ENCODE measurements at regions not wholly inside any gene's neighbourhood (a gene's known extent, or its start where the extent isn't known, plus 50 kb on each side); places are given as distances from the start of the nearest gene placed in this dataset.

DNA sequence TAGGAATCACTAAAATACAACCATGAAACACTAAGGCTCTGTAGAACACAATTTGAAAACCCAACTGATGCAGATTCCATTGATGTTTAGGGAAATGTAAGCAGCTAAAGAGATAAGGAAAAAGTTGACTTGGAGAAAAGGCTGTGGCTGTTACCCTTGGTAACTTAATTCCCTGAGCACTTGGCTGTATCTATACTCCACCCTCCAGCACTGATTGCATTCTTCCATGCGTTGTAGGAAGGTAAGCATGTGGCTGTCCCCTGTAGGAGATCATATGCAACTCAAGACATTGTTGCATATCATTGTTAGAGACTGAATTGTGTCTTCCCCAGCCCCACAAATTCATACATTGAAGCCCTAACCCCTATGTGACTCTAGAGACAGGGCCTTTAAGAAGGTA, 184.5 kb downstream of the CEMIP2 start:
- no peak for ATAC-seq
- H3K4me3 ChIP-seq, result no peak overlapping the region
- no peak for DNase-seq
- no peaks in the 10 kb centered on the region for H3K4me1 ChIP-seq
- no peak overlapping the region for H3K27ac ChIP-seq
- intact Hi-C loops (cut with DNase I), result loop anchor here in 1 of 10 donors (2.0 kb wide), 1 partner anchor 31 kb away; no protein-coding TSS in a partner anchor
- H3K27me3 ChIP-seq, result no peaks in the 10 kb centered on the region
- TF ChIP-seq, protein P1, sequence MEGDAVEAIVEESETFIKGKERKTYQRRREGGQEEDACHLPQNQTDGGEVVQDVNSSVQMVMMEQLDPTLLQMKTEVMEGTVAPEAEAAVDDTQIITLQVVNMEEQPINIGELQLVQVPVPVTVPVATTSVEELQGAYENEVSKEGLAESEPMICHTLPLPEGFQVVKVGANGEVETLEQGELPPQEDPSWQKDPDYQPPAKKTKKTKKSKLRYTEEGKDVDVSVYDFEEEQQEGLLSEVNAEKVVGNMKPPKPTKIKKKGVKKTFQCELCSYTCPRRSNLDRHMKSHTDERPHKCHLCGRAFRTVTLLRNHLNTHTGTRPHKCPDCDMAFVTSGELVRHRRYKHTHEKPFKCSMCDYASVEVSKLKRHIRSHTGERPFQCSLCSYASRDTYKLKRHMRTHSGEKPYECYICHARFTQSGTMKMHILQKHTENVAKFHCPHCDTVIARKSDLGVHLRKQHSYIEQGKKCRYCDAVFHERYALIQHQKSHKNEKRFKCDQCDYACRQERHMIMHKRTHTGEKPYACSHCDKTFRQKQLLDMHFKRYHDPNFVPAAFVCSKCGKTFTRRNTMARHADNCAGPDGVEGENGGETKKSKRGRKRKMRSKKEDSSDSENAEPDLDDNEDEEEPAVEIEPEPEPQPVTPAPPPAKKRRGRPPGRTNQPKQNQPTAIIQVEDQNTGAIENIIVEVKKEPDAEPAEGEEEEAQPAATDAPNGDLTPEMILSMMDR (IDR thresholded peaks at IDR 0.05), result no peak
- H3K9me3 ChIP-seq, result no peaks in the 10 kb centered on the region
- no peaks in the 10 kb centered on the region for H3K36me3 ChIP-seq
- WGBS, 2 donors, result 29 to 30% methylated on average over 1 of the region's 1 CpG

DNA sequence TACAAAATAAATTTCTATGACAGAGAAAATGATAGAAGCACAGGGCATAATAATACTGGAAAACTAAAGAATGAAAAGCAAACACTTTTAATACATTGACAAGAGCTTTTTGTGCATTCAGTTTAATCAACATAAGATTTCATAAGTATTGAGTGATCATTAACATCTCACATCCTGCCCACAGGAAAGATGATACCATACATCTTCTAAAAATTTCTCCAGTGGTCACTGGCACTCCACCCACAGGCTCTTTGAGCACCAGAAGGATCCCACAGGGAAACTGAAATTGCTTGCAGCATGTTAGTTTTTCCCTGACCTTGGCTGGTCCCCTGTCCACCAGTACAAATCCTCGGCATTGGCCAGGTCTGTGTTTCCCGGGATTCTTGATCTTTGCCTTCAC, 186.0 kb downstream of the CEMIP2 start:
- Histone ChIP-seq H3K4me3 (no peak overlapping the region), H3K27me3 (no peaks in the 10 kb centered on the region), H3K9me3 (no peaks in the 10 kb centered on the region), H3K4me1 (no peaks in the 10 kb centered on the region), H3K36me3 (no peaks in the 10 kb centered on the region), H3K27ac (no peak overlapping the region)
- WGBS, 2 donors, result 53 to 55% methylated on average over 2 of the region's 2 CpGs
- intact Hi-C loops (cut with DNase I), result loop anchor here in 1 of 10 donors (2.0 kb wide), 1 partner anchor 32 kb away; no protein-coding TSS in a partner anchor
- no peak for DNase-seq
- TF ChIP-seq, protein P1 (IDR thresholded peaks at IDR 0.05), result no peak
- no peak for ATAC-seq

DNA sequence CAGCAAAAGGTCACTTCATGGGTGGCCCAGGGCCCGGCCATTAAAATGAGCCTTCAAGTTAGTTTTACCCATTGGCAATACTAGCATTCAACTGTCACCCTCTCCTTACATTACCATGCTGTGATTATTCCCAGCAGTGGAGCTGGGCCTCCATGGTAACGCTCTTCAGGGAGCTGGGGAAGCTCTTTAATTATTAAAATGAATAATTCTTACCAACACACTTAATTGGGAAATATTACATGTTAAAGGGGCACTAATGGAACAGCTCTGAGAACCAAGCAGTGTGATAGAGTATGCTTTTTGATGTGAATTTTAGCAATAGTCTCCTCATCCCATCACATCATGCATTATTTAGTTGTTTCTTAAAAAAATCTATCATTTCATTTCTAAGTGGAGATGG, 187.2 kb downstream of the CEMIP2 start:
- H3K4me1 ChIP-seq, result no peaks in the 10 kb centered on the region
- intact Hi-C loops (cut with DNase I), result no loop called here
- WGBS, 2 donors, result 87 to 94% methylated on average over 2 of the region's 2 CpGs
- no peak overlapping the region for H3K4me3 ChIP-seq
- H3K9me3 ChIP-seq, result no peaks in the 10 kb centered on the region
- H3K27me3 ChIP-seq, result no peaks in the 10 kb centered on the region
- no peaks in the 10 kb centered on the region for H3K36me3 ChIP-seq
- TF ChIP-seq, protein P1 (IDR thresholded peaks at IDR 0.05), result no peak
- no peak for ATAC-seq
- DNase-seq, result no peak
- H3K27ac ChIP-seq, result no peak overlapping the region

DNA sequence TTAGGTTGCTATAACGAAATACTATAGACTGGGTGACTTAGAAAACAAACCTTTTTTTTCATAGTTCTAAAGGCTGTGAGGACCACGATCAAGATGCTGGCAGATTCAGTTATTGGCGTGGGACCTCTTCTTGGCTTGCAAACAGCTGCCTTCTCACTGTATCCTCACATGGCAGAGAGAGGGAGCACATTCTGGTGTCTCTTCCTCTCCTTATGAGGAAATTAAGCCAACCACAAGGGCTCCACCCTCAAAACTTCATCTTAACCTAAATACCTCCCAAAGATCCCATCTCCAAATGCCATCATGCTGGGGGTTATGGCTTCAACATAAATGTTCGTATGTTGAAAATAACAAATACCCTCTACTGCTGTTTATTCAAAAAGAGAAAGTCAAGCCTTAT, 197.1 kb downstream of the CEMIP2 start:
- TF ChIP-seq, protein P1 (IDR thresholded peaks at IDR 0.05), result no peak
- Histone ChIP-seq H3K4me3 (no peak overlapping the region), H3K9me3 (no peaks in the 10 kb centered on the region), H3K27me3 (no peaks in the 10 kb centered on the region), H3K36me3 (no peaks in the 10 kb centered on the region), H3K27ac (no peak overlapping the region), H3K4me1 (no peaks in the 10 kb centered on the region)
- 83 to 90% methylated on average over 4 of the region's 4 CpGs for WGBS, 2 donors
- ATAC-seq (no peak), DNase-seq (no peak)
- intact Hi-C loops (cut with DNase I), result no loop called here

GRCh38 chr9:71567890-71568289, 200.4 kb downstream of the CEMIP2 start:
- no peaks in the 10 kb centered on the region for H3K27me3 ChIP-seq
- TF ChIP-seq, protein P1 (IDR thresholded peaks at IDR 0.05), result no peak

More at GRCh38 chr9:71567890-71568289, 200.4 kb downstream of the CEMIP2 start:
- Histone ChIP-seq H3K4me3 (no peak overlapping the region), H3K27ac (no peak overlapping the region), H3K36me3 (no peaks in the 10 kb centered on the region), H3K4me1 (no peaks in the 10 kb centered on the region), H3K9me3 (no peaks in the 10 kb centered on the region)
- intact Hi-C loops (cut with DNase I), result no loop called here
- ATAC-seq, result no peak
- DNase-seq, result no peak
